ENCODE measurements at regions not wholly inside any gene's neighbourhood (a gene's known extent, or its start where the extent isn't known, plus 50 kb on each side); places are given as distances from the start of the nearest gene placed in this dataset.

- TF ChIP-seq, protein P1, sequence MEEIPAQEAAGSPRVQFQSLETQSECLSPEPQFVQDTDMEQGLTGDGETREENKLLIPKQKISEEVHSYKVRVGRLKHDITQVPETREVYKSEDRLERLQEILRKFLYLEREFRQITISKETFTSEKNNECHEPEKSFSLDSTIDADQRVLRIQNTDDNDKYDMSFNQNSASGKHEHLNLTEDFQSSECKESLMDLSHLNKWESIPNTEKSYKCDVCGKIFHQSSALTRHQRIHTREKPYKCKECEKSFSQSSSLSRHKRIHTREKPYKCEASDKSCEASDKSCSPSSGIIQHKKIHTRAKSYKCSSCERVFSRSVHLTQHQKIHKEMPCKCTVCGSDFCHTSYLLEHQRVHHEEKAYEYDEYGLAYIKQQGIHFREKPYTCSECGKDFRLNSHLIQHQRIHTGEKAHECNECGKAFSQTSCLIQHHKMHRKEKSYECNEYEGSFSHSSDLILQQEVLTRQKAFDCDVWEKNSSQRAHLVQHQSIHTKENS (CRISPR knock-in tag; IDR thresholded peaks at IDR 0.05), result no peak
- TF ChIP-seq, protein P2, sequence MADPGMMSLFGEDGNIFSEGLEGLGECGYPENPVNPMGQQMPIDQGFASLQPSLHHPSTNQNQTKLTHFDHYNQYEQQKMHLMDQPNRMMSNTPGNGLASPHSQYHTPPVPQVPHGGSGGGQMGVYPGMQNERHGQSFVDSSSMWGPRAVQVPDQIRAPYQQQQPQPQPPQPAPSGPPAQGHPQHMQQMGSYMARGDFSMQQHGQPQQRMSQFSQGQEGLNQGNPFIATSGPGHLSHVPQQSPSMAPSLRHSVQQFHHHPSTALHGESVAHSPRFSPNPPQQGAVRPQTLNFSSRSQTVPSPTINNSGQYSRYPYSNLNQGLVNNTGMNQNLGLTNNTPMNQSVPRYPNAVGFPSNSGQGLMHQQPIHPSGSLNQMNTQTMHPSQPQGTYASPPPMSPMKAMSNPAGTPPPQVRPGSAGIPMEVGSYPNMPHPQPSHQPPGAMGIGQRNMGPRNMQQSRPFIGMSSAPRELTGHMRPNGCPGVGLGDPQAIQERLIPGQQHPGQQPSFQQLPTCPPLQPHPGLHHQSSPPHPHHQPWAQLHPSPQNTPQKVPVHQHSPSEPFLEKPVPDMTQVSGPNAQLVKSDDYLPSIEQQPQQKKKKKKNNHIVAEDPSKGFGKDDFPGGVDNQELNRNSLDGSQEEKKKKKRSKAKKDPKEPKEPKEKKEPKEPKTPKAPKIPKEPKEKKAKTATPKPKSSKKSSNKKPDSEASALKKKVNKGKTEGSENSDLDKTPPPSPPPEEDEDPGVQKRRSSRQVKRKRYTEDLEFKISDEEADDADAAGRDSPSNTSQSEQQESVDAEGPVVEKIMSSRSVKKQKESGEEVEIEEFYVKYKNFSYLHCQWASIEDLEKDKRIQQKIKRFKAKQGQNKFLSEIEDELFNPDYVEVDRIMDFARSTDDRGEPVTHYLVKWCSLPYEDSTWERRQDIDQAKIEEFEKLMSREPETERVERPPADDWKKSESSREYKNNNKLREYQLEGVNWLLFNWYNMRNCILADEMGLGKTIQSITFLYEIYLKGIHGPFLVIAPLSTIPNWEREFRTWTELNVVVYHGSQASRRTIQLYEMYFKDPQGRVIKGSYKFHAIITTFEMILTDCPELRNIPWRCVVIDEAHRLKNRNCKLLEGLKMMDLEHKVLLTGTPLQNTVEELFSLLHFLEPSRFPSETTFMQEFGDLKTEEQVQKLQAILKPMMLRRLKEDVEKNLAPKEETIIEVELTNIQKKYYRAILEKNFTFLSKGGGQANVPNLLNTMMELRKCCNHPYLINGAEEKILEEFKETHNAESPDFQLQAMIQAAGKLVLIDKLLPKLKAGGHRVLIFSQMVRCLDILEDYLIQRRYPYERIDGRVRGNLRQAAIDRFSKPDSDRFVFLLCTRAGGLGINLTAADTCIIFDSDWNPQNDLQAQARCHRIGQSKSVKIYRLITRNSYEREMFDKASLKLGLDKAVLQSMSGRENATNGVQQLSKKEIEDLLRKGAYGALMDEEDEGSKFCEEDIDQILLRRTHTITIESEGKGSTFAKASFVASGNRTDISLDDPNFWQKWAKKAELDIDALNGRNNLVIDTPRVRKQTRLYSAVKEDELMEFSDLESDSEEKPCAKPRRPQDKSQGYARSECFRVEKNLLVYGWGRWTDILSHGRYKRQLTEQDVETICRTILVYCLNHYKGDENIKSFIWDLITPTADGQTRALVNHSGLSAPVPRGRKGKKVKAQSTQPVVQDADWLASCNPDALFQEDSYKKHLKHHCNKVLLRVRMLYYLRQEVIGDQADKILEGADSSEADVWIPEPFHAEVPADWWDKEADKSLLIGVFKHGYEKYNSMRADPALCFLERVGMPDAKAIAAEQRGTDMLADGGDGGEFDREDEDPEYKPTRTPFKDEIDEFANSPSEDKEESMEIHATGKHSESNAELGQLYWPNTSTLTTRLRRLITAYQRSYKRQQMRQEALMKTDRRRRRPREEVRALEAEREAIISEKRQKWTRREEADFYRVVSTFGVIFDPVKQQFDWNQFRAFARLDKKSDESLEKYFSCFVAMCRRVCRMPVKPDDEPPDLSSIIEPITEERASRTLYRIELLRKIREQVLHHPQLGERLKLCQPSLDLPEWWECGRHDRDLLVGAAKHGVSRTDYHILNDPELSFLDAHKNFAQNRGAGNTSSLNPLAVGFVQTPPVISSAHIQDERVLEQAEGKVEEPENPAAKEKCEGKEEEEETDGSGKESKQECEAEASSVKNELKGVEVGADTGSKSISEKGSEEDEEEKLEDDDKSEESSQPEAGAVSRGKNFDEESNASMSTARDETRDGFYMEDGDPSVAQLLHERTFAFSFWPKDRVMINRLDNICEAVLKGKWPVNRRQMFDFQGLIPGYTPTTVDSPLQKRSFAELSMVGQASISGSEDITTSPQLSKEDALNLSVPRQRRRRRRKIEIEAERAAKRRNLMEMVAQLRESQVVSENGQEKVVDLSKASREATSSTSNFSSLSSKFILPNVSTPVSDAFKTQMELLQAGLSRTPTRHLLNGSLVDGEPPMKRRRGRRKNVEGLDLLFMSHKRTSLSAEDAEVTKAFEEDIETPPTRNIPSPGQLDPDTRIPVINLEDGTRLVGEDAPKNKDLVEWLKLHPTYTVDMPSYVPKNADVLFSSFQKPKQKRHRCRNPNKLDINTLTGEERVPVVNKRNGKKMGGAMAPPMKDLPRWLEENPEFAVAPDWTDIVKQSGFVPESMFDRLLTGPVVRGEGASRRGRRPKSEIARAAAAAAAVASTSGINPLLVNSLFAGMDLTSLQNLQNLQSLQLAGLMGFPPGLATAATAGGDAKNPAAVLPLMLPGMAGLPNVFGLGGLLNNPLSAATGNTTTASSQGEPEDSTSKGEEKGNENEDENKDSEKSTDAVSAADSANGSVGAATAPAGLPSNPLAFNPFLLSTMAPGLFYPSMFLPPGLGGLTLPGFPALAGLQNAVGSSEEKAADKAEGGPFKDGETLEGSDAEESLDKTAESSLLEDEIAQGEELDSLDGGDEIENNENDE (IDR thresholded peaks at IDR 0.05; ENCODE audit: low read depth, low read length), result no peak
- no peak for TF ChIP-seq ZFX (CRISPR knock-in tag; IDR thresholded peaks at IDR 0.05)
- no peak for TF ChIP-seq ZFP36 (IDR thresholded peaks at IDR 0.05; ENCODE audit: low read depth, low read length, partially characterized antibody)
- no peak for TF ChIP-seq ELF2 (CRISPR knock-in tag; IDR thresholded peaks at IDR 0.05)
- no peak for TF ChIP-seq ELF1 (tag; IDR thresholded peaks at IDR 0.05)
- no peak for TF ChIP-seq SRSF3 (IDR thresholded peaks at IDR 0.05; ENCODE audit: insufficient read depth, low read length)
- TF ChIP-seq ZNF354B (CRISPR knock-in tag; IDR thresholded peaks at IDR 0.05), result no peak
- TF ChIP-seq, protein P3, sequence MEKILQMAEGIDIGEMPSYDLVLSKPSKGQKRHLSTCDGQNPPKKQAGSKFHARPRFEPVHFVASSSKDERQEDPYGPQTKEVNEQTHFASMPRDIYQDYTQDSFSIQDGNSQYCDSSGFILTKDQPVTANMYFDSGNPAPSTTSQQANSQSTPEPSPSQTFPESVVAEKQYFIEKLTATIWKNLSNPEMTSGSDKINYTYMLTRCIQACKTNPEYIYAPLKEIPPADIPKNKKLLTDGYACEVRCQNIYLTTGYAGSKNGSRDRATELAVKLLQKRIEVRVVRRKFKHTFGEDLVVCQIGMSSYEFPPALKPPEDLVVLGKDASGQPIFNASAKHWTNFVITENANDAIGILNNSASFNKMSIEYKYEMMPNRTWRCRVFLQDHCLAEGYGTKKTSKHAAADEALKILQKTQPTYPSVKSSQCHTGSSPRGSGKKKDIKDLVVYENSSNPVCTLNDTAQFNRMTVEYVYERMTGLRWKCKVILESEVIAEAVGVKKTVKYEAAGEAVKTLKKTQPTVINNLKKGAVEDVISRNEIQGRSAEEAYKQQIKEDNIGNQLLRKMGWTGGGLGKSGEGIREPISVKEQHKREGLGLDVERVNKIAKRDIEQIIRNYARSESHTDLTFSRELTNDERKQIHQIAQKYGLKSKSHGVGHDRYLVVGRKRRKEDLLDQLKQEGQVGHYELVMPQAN (IDR thresholded peaks at IDR 0.05; ENCODE audit: borderline replicate concordance), result no peak
- TF ChIP-seq ZNF124 (CRISPR knock-in tag; IDR thresholded peaks at IDR 0.05), result no peak
- TF ChIP-seq, protein P4, sequence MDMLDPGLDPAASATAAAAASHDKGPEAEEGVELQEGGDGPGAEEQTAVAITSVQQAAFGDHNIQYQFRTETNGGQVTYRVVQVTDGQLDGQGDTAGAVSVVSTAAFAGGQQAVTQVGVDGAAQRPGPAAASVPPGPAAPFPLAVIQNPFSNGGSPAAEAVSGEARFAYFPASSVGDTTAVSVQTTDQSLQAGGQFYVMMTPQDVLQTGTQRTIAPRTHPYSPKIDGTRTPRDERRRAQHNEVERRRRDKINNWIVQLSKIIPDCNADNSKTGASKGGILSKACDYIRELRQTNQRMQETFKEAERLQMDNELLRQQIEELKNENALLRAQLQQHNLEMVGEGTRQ (CRISPR knock-in tag; IDR thresholded peaks at IDR 0.05), result no peak
Measured at GRCh38 chr4:54588404-54588803, 69.4 kb upstream of the KIT start (continued).
